ENCODE measurements at regions not wholly inside any gene's neighbourhood (a gene's known extent, or its start where the extent isn't known, plus 50 kb on each side); places are given as distances from the start of the nearest gene placed in this dataset.
"Not testable (repeated sequence)": the region's sequence is repeated elsewhere in the genome, so short reads cannot be mapped to it uniquely, and the experiment has no call there.

- TF ChIP-seq, protein P1, sequence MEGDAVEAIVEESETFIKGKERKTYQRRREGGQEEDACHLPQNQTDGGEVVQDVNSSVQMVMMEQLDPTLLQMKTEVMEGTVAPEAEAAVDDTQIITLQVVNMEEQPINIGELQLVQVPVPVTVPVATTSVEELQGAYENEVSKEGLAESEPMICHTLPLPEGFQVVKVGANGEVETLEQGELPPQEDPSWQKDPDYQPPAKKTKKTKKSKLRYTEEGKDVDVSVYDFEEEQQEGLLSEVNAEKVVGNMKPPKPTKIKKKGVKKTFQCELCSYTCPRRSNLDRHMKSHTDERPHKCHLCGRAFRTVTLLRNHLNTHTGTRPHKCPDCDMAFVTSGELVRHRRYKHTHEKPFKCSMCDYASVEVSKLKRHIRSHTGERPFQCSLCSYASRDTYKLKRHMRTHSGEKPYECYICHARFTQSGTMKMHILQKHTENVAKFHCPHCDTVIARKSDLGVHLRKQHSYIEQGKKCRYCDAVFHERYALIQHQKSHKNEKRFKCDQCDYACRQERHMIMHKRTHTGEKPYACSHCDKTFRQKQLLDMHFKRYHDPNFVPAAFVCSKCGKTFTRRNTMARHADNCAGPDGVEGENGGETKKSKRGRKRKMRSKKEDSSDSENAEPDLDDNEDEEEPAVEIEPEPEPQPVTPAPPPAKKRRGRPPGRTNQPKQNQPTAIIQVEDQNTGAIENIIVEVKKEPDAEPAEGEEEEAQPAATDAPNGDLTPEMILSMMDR (IDR thresholded peaks at IDR 0.05; ENCODE audit: extremely low read depth in 1 of 2, insufficient read depth in 1 of 2, low read depth in 1 of 2, low read length in 2 of 2): not testable (repeated sequence)
- not testable (repeated sequence) for TF ChIP-seq POLR2A (IDR thresholded peaks at IDR 0.05; ENCODE audit: low read depth, low read length); POLR2AphosphoS5 (IDR thresholded peaks at IDR 0.05; ENCODE audit: insufficient read depth, low read depth, low read length); MYC (IDR thresholded peaks at IDR 0.05; ENCODE audit: low read depth, low read length); GATA2 (IDR thresholded peaks at IDR 0.05; ENCODE audit: insufficient read depth, insufficient read length, low read depth, low read length); JUN (IDR thresholded peaks at IDR 0.05; ENCODE audit: borderline replicate concordance, insufficient read depth, insufficient read length, low read depth); EZH2 (IDR thresholded peaks at IDR 0.05; ENCODE audit: borderline replicate concordance, low read depth, low read length, severe bottlenecking); FOS (IDR thresholded peaks at IDR 0.05; ENCODE audit: borderline replicate concordance, insufficient read depth, low read length)
- TF ChIP-seq, protein P2, sequence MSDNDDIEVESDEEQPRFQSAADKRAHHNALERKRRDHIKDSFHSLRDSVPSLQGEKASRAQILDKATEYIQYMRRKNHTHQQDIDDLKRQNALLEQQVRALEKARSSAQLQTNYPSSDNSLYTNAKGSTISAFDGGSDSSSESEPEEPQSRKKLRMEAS (IDR thresholded peaks at IDR 0.05; ENCODE audit: insufficient read depth, insufficient read length): not testable (repeated sequence)
Measured at GRCh38 chr16:6725206-6725605, 607.4 kb upstream of the RBFOX1 start.
